SK-MEL-5 (cell line): ENCODE measurements at regions not wholly inside any gene's neighbourhood (a gene's known extent, or its start where the extent isn't known, plus 50 kb on each side); places are given as distances from the start of the nearest gene placed in this dataset.

Experiments used
- DNase-seq: peaks from one replicate; pipeline ENCODE4 v3.0.0-alpha.2; 2016; ENCODE audit warnings: low read depth, low spot score
- in situ Hi-C: cut with HindIII; loops from 2 replicates; pipeline ENCODE4 v1.10.0; 2016; ENCODE audit warnings: low sequenced_read_pairs, high pct_unique_total_duplicates, low pct_unique_long_range_greater_than_20kb

DNA sequence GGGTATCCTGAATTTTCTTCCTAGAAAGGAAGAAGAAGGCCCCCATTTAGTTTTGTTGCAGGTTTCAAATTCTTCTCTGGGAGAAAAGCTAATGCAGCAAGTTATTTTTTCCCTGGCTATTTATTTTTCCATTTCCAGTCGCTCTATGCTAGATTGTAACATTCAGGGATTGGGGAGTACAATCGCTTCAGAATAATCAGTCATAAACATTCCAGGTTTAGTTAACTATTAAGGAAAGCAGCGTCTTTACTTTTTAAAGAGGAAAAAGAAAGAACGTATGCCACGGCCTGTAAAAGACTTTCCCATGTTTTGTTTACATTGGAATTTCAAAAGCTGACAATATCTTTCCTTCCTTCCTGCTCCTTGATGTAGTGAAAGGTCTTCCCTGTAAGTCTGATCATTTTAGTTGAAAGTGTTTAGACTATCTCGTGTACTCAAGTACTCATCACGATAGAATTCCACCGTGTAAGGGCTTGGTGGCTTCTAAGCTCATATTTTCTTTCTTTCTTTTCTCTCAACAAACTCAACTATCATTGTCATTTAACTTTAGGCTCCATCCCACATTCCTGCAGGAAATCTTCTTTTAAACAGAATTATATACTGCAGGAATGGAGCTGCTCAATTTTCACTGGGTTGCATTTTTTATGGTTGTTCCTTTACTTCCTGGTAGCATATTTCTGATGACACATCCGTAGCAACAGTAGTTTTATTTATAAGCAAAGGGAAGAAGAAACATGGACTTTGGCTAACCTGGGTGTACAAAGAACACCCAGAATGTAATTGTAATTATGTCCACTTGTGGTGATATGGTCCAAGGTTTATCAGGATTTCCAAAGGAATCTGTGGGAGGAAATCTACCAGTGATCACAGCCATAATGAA lies 213.1 kb upstream of the FAT1 start:
- no peak for DNase-seq
- in situ Hi-C loops, result no loop called here

DNA sequence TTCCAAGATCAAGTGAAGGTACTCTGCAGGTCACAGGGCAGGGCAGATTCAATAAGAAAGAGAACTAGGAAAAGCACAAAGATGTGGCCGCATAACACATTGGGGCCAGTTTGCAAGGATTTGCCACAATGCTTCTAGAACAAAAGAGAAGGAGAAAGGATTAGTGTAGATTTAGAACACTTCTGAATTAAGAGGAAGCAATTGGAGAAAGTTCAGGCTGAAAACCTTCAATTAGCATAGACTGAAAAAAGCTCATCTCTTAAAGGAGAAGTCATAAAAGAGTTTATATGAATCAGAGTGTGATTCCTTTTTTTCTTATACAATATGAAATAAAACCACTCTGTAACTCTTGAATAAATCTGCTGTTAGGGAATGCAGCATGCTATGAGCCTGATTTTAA lies 215.6 kb upstream of the FAT1 start:
- DNase-seq, result no peak
- in situ Hi-C loops, result no loop called here

DNA sequence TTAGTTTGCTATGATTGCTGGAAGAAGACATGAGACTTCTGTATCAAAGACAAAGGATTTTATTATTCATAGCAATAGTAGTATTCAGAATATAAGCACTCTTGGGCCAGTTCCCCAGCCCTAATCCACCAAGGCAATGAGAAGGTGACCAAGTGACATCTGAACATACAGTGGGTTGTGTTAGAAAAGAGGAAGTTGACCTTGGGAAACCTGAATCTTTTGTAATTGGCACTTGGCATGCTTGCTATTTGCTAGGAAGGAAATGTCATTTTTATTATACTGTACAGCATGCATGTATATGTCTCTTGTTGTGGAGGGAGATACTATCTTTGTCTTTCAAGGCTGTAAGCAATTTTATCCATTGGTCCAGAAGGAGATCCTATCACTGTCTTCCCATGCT lies 216.1 kb upstream of the FAT1 start:
- in situ Hi-C loops, result no loop called here
- no peak for DNase-seq

DNA sequence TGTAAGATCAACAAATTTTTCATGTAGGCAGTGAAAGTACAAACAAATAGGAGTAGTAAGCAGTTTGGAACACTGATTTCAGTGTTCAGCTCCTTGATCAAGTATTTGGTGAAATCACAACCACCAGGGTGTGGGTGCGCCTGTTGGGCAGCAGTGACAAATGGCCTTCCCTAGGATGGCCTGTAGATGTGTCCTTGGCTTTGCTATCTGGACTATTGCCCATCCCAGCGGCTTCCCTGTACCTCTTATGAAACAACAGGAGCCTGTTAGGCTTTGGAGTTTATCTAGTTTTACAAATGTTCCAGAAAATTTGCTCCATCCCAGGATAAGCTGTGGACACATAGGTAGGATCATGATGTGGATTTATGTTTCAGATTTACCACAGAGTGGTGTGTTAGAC lies 216.8 kb upstream of the FAT1 start:
- in situ Hi-C loops, result no loop called here
- DNase-seq, result no peak

DNA sequence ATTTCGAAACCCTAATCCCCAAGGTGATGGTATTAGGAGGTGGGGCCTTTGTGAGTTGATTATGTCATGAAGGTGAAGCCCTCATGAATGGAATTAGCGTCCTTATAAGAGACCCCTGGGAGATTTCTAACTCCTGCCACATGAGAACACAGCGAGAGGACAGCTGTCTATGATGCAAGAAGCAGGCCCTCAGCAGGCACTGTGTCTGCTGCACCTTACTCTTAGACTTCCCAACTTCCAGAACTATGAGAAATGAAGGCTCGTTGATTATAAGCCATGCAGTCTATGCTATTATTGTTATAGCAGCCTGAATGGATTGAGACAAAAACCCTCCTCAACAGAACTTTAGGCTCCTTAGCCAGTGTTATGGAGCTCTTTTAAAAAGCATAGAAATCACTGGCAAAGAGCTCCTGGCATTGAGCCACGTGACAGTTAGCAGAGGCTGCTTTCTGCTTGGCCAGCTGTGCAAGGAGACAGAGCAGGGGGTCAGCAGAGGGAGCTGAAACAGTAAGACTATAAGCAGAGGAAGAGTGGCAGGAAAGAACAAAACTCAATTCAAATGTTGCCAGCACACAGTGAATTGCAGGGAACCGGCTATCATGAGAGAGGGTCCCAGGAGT lies 219.2 kb upstream of the FAT1 start:
- peak; percentile 23 for DNase-seq
- in situ Hi-C loops, result no loop called here

DNA sequence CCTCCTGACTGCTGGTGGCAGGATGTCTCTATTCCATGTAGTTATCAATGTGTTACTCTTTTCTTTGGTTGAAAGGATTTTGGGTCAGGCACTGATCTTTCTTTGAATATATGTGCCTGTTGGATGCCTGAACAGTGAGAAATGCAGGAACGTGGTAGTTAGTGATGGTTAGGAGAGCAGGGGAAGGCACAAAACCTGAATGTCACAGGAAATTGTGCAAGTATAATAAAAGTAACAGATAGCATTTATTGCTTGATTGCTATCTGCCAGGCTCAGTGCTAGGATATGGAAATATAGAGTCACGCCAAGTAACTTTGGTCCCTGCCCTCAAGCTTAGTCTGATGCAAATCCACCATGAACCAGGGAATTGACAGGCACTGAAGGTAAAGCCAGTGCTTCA lies 219.8 kb upstream of the FAT1 start:
- in situ Hi-C loops, result no loop called here
- no peak for DNase-seq

DNA sequence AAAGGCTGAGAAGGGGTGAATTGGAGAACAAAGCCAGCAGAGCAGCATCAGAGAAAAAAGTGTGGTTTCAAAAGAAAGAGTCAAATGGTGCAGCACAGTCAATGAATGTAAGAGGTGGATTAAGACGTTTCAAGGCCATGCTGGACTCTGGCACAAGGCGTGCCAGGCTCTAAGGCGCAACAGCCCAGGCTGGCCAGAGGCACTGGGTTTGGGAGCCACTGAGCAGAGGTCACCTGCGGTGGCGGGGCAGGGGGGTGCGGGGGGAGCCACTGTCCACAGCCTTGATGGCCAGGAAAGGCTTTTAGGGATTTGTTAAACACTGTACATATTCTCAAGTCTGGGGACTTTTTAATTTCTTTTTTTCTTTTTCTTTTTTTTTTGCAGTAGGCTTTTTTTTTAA lies 222.5 kb upstream of the FAT1 start:
- DNase-seq, result no peak
- in situ Hi-C loops, result no loop called here

DNA sequence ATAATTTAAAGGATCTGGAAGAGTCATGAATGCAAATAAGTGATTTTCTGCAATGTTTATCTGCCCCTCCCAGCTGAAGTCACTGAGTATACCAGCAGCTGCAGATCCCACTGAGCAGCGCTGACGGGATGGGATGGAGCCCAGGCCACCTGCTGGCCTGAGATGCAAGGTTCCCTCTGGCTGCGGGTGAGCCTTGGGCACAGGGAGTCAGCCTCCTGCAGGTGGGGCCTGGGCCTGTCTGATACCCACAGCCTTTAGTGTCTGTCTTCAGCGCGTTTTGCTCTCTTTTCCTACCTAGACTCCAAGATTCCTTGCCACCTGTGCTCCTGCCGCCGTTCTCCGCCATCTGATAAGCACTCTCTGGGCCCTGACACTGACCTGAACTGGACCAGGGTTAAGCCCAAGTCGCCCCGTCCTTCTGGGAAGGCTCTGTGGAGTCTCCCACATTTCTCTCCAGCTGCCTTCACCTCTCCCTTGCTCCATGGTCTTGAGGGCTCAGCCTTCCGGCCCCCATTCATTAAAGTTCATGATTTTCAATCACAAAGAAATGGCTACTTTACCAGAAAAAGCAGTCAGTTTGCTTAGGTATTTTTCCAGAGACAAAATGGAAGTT lies 223.1 kb upstream of the FAT1 start:
- in situ Hi-C loops, result no loop called here
- peak; percentile 39 for DNase-seq

DNA sequence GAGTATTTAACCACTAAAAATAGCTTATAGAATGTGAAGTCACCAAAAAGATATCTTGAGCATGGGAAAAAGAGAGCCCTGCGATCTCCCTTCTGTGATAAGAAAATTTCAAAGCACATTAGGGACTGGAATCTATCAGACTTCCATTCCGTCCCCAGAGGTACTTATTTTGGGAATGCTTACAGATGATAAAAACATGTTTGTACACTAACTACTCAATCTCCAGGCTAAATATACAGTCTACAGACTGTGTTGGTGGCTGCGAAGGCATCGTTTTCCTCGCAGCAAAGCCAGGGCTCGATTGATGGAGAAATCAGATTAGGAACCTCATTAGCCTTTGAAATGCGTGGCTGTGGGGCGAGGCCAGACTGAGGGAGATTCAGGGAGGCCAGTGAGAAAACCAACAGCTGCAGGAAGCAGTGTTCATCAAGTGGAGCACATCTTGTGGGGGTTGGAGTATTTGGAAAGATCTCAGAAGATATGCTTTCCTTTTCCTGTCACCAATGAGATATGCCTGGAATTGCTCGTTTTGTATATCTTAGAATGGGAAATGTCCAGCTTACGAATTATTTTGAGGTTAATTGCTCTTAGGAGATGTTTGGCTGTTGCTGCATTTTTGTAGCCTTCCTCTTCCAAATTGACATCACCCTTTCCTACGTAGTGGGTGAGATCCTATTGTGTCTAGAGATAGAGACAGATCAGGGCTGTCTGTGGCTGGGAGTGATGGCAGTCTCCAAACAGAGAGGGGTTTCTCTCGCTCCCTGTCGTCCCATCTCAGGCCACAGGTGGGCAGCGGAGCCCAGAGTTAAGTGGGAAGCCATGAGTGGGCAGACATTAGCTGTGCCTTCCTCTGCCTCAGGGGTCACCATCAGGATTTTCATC lies 224.9 kb upstream of the FAT1 start:
- peak; percentile 26 for DNase-seq
- in situ Hi-C loops, result no loop called here

DNA sequence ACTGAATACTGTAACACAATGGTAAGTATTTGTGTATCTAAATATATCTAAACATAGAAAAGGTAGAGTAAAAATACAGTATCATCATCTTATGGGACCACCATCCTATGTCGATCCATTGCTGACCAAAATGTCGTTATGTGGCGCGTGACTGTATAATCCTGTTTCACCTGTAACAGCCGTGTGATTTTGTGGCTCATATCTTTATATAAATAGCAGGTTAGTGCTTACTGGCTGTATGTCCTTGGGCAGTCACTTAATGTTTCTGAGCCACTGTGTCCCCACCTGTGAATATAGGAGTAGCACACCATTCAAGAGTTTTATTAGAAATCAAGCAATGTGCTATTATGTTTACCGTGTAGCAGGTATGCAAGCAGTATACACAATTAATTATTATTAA lies 226.2 kb upstream of the FAT1 start:
- no peak for DNase-seq
- in situ Hi-C loops, result no loop called here

DNA sequence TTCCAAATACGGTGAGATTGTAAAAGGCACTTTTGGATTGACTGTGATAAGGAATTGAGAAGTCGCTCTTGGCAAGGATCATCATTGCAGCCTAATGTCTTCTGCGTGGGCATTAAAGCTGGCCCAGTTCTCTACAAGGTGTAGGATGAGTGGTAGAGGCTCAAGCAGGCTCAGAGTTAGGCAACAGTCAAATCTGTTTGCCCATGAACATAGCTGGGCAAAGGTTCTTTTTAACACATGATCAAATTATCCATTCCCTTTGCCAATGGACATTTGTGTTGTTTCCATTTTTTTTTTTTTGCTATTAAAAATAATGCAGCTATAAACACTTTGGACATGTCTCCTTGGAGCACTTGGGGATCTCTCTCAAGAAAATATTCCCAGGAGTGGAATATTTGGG lies 229.1 kb upstream of the FAT1 start:
- in situ Hi-C loops, result no loop called here
- no peak for DNase-seq

DNA sequence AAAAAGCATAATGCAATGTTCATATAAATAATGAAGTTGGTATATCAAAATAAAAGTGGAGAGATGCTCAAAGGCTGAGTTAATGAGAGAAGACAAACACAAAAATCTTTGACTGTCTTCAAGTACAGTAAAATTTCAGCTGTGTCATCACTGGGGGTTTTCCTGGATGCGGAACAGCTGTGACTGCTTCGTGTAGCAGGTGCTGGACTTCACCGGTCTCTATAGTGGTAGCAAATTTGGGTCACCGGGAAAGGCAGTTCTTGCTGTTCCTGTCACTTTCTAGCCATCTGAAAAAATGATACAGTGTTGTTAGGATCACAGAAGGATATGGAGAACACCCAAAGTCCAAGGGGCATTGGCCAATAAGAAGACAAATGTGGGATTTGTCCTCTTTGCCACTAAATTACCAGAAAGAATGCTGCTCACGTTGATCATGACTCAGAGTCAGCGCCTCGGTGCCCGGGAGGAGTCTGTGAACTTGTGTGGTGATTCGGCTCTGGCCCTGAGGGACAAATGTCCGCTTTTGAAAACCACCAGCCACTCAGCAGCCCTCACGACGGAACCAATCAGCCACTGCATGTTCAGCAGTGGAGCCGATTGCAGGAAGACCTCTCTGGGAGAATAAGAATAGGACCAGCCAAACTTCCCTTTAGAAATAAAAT lies 230.1 kb upstream of the FAT1 start:
- in situ Hi-C loops, result no loop called here
- no peak for DNase-seq

DNA sequence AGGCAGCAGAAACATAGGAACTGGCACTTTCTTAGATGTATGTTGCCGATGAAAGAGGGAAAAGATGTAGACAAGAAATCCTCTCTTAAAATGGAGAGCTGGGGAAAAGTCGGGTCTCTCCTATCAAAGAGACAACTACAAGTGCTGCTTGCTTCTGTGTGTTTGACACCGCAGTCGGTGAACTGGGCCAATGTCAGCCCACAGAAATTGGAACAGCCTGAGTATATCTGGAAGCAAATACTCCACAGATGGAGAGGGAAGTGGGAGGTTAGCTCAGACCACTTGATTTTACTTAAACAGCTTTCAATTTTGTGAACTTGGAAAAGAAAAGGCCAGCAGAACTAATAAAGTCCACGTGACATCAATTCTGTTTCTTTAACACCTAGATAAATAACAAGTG lies 230.9 kb upstream of the FAT1 start:
- DNase-seq, result no peak
- in situ Hi-C loops, result no loop called here

DNA sequence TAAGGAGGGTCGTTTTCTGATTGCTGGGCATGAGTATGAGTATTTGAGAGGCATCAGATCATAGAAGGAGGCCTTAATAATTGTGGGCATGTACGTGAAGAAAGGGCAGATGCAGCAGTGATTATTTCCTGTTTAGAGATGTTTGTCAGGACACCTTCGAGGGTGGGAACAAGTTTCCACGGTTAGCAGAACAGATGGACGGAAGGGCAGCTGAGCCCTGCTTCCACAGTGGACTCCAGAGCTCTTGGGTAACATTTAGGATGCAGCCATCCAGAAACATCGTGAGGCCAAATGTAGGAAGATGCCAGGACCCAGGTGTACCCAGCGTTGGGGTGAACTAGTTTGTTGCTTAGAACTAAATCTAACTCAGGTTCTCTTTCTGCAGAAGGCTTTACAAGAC lies 231.3 kb upstream of the FAT1 start:
- in situ Hi-C loops, result no loop called here
- DNase-seq, result no peak

DNA sequence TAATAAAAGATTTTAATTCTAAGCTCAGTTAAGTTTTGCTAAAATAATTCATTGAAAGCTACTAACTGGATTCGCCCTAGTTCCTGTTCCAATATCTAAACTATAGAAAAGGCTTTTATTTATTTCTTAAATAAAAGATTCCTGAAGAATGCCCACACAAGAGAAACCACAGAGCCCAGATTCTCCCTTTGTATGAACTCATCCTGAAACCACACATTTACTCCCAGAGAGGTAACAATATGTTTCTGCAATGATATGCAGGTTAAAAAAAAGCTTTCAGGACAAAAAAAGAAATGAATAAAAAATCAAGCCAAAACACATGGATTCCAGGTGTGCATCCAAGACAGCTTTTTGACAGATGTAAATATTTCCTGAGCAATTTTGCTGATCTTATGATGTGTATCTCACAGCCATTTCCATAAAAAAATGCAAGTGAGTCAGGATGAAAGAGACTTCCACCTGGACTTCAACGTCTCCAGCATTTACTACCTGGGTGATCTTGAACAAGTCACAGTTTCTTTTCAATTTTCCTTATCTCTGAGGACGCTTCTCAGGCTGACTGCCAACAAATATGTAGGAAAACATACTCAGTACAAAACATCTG lies 234.4 kb upstream of the FAT1 start:
- in situ Hi-C loops, result no loop called here

DNA sequence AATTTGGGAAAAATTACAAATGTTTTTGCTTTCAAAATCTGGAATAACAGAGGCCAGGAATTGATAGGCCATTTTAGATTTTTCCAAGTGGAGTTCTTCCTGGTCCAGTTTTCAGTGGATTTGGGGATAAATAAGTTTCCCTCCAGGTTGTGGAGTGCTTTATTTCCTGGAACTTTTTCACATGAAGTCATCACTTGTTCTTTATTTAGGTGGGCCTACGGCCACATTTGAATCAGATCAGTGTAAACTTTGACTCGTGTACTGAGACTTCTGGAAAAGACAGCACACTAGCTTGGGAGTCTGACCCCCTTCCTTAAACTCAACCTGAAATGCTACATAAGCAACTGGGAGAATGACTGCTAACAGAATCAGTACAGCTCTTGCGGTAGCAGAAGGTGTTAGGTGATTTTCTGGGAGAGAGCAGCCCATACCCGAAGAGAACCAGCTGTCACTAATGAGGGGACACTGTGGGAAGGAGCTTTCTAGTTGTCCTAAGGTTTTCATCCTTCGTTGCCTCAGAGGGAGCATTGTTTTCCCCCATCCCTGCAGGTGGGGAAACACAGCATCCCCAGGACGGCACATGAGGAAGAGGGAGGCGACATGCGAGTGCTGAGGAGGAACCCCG lies 235.2 kb upstream of the FAT1 start:
- no peak for DNase-seq
- in situ Hi-C loops, result no loop called here

More for the DNA sequence above, 234.4 kb upstream of the FAT1 start:
- no peak for DNase-seq
